Lower leg skin (tissue), 3 donors: ENCODE measurements at regions not wholly inside any gene's neighbourhood (a gene's known extent, or its start where the extent isn't known, plus 50 kb on each side); places are given as distances from the start of the nearest gene placed in this dataset.

Experiments used
- POLR2A ChIP-seq, 2 donors: fragments of 450-650 bp; IDR thresholded peaks; one replicate each; pipeline ENCODE4 v1.6.1; 2016 to 2017; ENCODE audit warnings: antibody characterized with exemption in 2 of 2, mild to moderate bottlenecking in 1 of 2, moderate library complexity in 1 of 2
- TF ChIP-seq, protein P1 (sequence below), 3 donors: fragments of 450-650 bp; IDR thresholded peaks; one replicate each; pipeline ENCODE4 v1.5.1; 2016; ENCODE audit warnings: antibody characterized with exemption in 3 of 3, mild to moderate bottlenecking in 3 of 3, moderate library complexity in 2 of 3

GRCh38 chr3:63130625-63131024, 147.5 kb upstream of the SYNPR start:
- TF ChIP-seq, protein P1, sequence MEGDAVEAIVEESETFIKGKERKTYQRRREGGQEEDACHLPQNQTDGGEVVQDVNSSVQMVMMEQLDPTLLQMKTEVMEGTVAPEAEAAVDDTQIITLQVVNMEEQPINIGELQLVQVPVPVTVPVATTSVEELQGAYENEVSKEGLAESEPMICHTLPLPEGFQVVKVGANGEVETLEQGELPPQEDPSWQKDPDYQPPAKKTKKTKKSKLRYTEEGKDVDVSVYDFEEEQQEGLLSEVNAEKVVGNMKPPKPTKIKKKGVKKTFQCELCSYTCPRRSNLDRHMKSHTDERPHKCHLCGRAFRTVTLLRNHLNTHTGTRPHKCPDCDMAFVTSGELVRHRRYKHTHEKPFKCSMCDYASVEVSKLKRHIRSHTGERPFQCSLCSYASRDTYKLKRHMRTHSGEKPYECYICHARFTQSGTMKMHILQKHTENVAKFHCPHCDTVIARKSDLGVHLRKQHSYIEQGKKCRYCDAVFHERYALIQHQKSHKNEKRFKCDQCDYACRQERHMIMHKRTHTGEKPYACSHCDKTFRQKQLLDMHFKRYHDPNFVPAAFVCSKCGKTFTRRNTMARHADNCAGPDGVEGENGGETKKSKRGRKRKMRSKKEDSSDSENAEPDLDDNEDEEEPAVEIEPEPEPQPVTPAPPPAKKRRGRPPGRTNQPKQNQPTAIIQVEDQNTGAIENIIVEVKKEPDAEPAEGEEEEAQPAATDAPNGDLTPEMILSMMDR (IDR thresholded peaks at IDR 0.05), result no peak
- no peak for TF ChIP-seq POLR2A (IDR thresholded peaks at IDR 0.05)
